K562 (cell line): ENCODE measurements at regions not wholly inside any gene's neighbourhood (a gene's known extent, or its start where the extent isn't known, plus 50 kb on each side); places are given as distances from the start of the nearest gene placed in this dataset.

Experiments
- ATAC-seq: fragments of 200-7000 bp; cut with Tn5 transposase; 3 replicates; pipeline ENCODE4 v1.9.1; 2020; ENCODE audit warnings: moderate library complexity
- BruUV-seq: library from RNA; stranded (reverse); fragments of 400-500 nt; replicated peaks from 2 replicates; lab custom pipeline; 2021; lab: Mats Ljungman, UMichigan
- CTCF ChIA-PET: fragments of 300-600 bp; formaldehyde crosslinking; extraction: SDS; loops from one replicate; lab custom pipeline; 2021; ENCODE audit warnings: low intra/inter-chr PET ratio; lab: Yijun Ruan, JAX
- POLR2A ChIA-PET: fragments of 300-600, 350-650 bp; sonication (Branson Sonifier 250); formaldehyde crosslinking; extraction: SDS; loops from one replicate; lab custom pipeline; 2021; ENCODE audit warnings: antibody characterized with exemption, inconsistent platforms; lab: Yijun Ruan, JAX
- DNase-seq, 4 experiments: peaks; one replicate each; pipeline versions ENCODE4 v3.0.0 to v3.0.0-alpha.2; 2011 to 2018; ENCODE audit warnings: low spot score in 3 of 4, mixed read lengths in 3 of 4; ENCODE audit errors: extremely low read depth in 1 of 4
- FAIRE-seq: peaks from 2 replicates; lab custom pipeline; 2011; peaks lifted over from hg19 to GRCh38; lab: Jason Lieb, UNC
- H2AFZ ChIP-seq: 2 replicates; pipeline ENCODE4 v1.6.0; 2011; ENCODE audit warnings: low read depth, low read length, control low read depth, inconsistent platforms
- H3K27ac ChIP-seq: fragments of 200-600 bp; 3 replicates; pipeline ENCODE4 v1.8.0; 2011; ENCODE audit warnings: low read depth, mild to moderate bottlenecking, control low read depth, inconsistent platforms, low read length, moderate library complexity, mixed read lengths; ENCODE audit errors: extremely low read depth
- H3K27me3 ChIP-seq, 2 experiments: fragments of 300-600 bp in 1 of 2; 2 replicates in 1 of 2; 3 replicates in 1 of 2; pipeline versions ENCODE4 v1.6.0 to v1.8.0; 2011; ENCODE audit warnings: inconsistent platforms in 2 of 2, low read length in 2 of 2, mild to moderate bottlenecking in 1 of 2, mixed read lengths in 1 of 2, moderate library complexity in 1 of 2; ENCODE audit not compliant: control insufficient read depth in 2 of 2, insufficient read depth in 2 of 2
- H3K36me3 ChIP-seq: fragments of 300-600 bp; 3 replicates; pipeline ENCODE4 v1.8.0; 2011; ENCODE audit warnings: mild to moderate bottlenecking, low read length, inconsistent platforms; ENCODE audit not compliant: control insufficient read depth, insufficient read depth
- H3K4me1 ChIP-seq, 2 experiments: fragments of 200-600 bp in 1 of 2; replicated peaks in 1 of 2; 2 replicates in 1 of 2; 3 replicates in 1 of 2; pipeline versions ENCODE4 v1.5.1 to v1.8.0; 2011; ENCODE audit warnings: inconsistent platforms in 2 of 2, low read length in 2 of 2, mild to moderate bottlenecking in 1 of 2, mixed read lengths in 1 of 2, moderate library complexity in 1 of 2; ENCODE audit not compliant: control insufficient read depth in 2 of 2, insufficient read depth in 2 of 2
- H3K4me2 ChIP-seq: 2 replicates; pipeline ENCODE4 v1.6.1; 2011; ENCODE audit warnings: low read length, control low read depth, inconsistent platforms, mixed read lengths; ENCODE audit not compliant: insufficient read depth
- H3K4me3 ChIP-seq: fragments of 200-600 bp; sonication (generic), shearing (Covaris generic); 2 replicates; pipeline ENCODE4 v1.5.1; 2016; ENCODE audit warnings: control low read depth, inconsistent platforms
- H3K79me2 ChIP-seq: fragments of 200-600 bp; 3 replicates; pipeline ENCODE4 v1.8.0; 2011; ENCODE audit warnings: low read length, inconsistent platforms; ENCODE audit not compliant: control insufficient read depth, insufficient read depth
- H3K9ac ChIP-seq, 2 experiments: 2 replicates each; pipeline versions ENCODE4 v1.6.0 to v1.6.1; 2011; ENCODE audit warnings: low read depth in 2 of 2, low read length in 2 of 2, control low read depth in 1 of 2, inconsistent platforms in 1 of 2, mild to moderate bottlenecking in 1 of 2, mixed read lengths in 1 of 2; ENCODE audit not compliant: insufficient read depth in 1 of 2
- H3K9me1 ChIP-seq: one replicate; pipeline ENCODE4 v1.6.0; 2011; ENCODE audit warnings: inconsistent platforms, mild to moderate bottlenecking, low read length, moderate library complexity; ENCODE audit not compliant: control insufficient read depth, insufficient read depth
- H3K9me3 ChIP-seq: replicated peaks from 2 replicates; pipeline ENCODE4 v1.5.1; 2011; ENCODE audit warnings: low read depth, low read length, inconsistent platforms; ENCODE audit not compliant: control insufficient read depth, insufficient read depth
- H4K20me1 ChIP-seq: replicated peaks from 2 replicates; pipeline ENCODE4 v1.6.1; 2011; ENCODE audit warnings: low read length, inconsistent platforms, mixed read lengths; ENCODE audit not compliant: control insufficient read depth, insufficient read depth
- CSDE1 ChIP-seq, 2 experiments: fragments of 450-650 bp; IDR thresholded peaks; 2 replicates each; pipeline ENCODE4 v1.6.1; 2016; ENCODE audit warnings: mild to moderate bottlenecking in 1 of 2
- EWSR1 ChIP-seq: fragments of 450-650 bp; IDR thresholded peaks from 2 replicates; pipeline ENCODE4 v1.6.1; 2018; ENCODE audit warnings: borderline replicate concordance, mild to moderate bottlenecking, low read depth, moderate library complexity; ENCODE audit not compliant: partially characterized antibody
- HBP1 ChIP-seq: fragments of 450-650 bp; formaldehyde crosslinking; IDR thresholded peaks from 2 replicates; pipeline ENCODE4 v1.4.0; 2022; ENCODE audit warnings: missing genetic modification characterization
- IRF2 ChIP-seq: sonication (generic); formaldehyde crosslinking; IDR thresholded peaks from 2 replicates; pipeline ENCODE4 v1.8.1; 2022; ENCODE audit warnings: mild to moderate bottlenecking, missing genetic modification reagents
- JUND ChIP-seq, 2 experiments: IDR thresholded peaks; 2 replicates in 1 of 2; 3 replicates in 1 of 2; pipeline ENCODE4 v1.6.1; 2011; ENCODE audit warnings: borderline replicate concordance in 2 of 2, low read depth in 2 of 2, low read length in 2 of 2, improper control_type of control experiment in 1 of 2, missing biosample characterization in 1 of 2, missing genetic modification characterization in 1 of 2, missing genetic modification reagents in 1 of 2
- KDM1A ChIP-seq, 2 experiments: fragments of 450-650 bp; IDR thresholded peaks; 2 replicates each; pipeline ENCODE4 v1.6.1; 2016; ENCODE audit warnings: mild to moderate bottlenecking in 2 of 2
- MLLT1 ChIP-seq, 2 experiments: fragments of 450-650 bp; IDR thresholded peaks; 2 replicates each; pipeline ENCODE4 v1.6.1; 2016
- ZNF449 ChIP-seq: fragments of 250-450 bp; sonication (Bioruptor Pico); IDR thresholded peaks from 2 replicates; pipeline ENCODE4 v1.8.0; 2022; ENCODE audit warnings: moderate library complexity, mild to moderate bottlenecking, inconsistent platforms
- ZNF589 ChIP-seq: fragments of 200-800 bp; sonication (Bioruptor generic); IDR thresholded peaks from 2 replicates; pipeline ENCODE4 v1.6.1; 2016; ENCODE audit warnings: low read depth, missing genetic modification characterization, missing compliant biosample characterization
- WGBS: fragments of 100-300 bp; shearing (Covaris generic); methylation state at CpG from one replicate; pipeline ENCODE4 v1.1.6; 2016; ENCODE audit warnings: low coverage, mixed read lengths; ENCODE audit not compliant: insufficient coverage; ENCODE audit errors: missing lambda C conversion rate; 5-methylcytosine and 5-hydroxymethylcytosine counted together
- in situ Hi-C: fragments of 300-500 bp; cut with MboI; formaldehyde crosslinking; loops from 4 replicates; pipeline ENCODE4 v1.15.0; 2018; ENCODE audit warnings: inconsistent platforms, mixed read lengths
- intact Hi-C: fragments of 100-400 bp; cut with micrococcal nuclease; formaldehyde crosslinking; loops from 2 replicates; pipeline ENCODE4 v1.14.2; 2022
- TF ChIP-seq, protein P1 (sequence below): sonication (generic); formaldehyde crosslinking; IDR thresholded peaks from 2 replicates; pipeline ENCODE4 v1.8.0; 2022; ENCODE audit warnings: mild to moderate bottlenecking, missing genetic modification reagents
- TF ChIP-seq, protein P2 (sequence below): fragments of 450-650 bp; IDR thresholded peaks from 2 replicates; pipeline ENCODE4 v1.6.1; 2016

- ChIA-PET CTCF (no interaction called here), POLR2A (no interaction called here)
- no TSS peak for BruUV-seq
- intact Hi-C loops (no loop called here), in situ Hi-C loops (no loop called here)
- ATAC-seq, result no peak
- Histone ChIP-seq H4K20me1 (no peaks in the 10 kb centered on the region), H3K36me3 (no peaks in the 10 kb centered on the region), H3K4me1 (no peaks in the 10 kb centered on the region), H3K9ac (no peak overlapping the region), H2AFZ (no peak overlapping the region), H3K9me3 (no peaks in the 10 kb centered on the region), H3K27me3 (no peaks in the 10 kb centered on the region), H3K4me3 (no peak overlapping the region), H3K4me2 (no peak overlapping the region), H3K27ac (no peak overlapping the region), H3K9me1 (no peaks in the 10 kb centered on the region), H3K79me2 (no peaks in the 10 kb centered on the region)
- no peak for FAIRE-seq
- no peak for TF ChIP-seq EWSR1
- TF ChIP-seq CSDE1 (IDR thresholded peaks at IDR 0.05), result no peak
- TF ChIP-seq KDM1A (IDR thresholded peaks at IDR 0.05), result no peak
- no peak for TF ChIP-seq ZNF589 (CRISPR knock-in tag)
- TF ChIP-seq, protein P1, sequence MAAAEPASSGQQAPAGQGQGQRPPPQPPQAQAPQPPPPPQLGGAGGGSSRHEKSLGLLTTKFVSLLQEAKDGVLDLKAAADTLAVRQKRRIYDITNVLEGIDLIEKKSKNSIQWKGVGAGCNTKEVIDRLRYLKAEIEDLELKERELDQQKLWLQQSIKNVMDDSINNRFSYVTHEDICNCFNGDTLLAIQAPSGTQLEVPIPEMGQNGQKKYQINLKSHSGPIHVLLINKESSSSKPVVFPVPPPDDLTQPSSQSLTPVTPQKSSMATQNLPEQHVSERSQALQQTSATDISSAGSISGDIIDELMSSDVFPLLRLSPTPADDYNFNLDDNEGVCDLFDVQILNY (CRISPR knock-in tag), result no peak
- TF ChIP-seq HBP1, result no peak
- TF ChIP-seq JUND (IDR thresholded peaks at IDR 0.05; ENCODE audit: borderline replicate concordance, low read depth, low read length), result no peak
- TF ChIP-seq JUND (tag; IDR thresholded peaks at IDR 0.05; ENCODE audit: borderline replicate concordance, low read depth, low read length), result no peak
- no peak for TF ChIP-seq MLLT1 (IDR thresholded peaks at IDR 0.05)
- no peak for TF ChIP-seq IRF2
- TF ChIP-seq, protein P2, sequence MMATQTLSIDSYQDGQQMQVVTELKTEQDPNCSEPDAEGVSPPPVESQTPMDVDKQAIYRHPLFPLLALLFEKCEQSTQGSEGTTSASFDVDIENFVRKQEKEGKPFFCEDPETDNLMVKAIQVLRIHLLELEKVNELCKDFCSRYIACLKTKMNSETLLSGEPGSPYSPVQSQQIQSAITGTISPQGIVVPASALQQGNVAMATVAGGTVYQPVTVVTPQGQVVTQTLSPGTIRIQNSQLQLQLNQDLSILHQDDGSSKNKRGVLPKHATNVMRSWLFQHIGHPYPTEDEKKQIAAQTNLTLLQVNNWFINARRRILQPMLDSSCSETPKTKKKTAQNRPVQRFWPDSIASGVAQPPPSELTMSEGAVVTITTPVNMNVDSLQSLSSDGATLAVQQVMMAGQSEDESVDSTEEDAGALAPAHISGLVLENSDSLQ, result no peak
- TF ChIP-seq ZNF449 (CRISPR knock-in tag), result no peak
- no peak for DNase-seq
- 0% methylated on average over 1 of the region's 1 CpG for WGBS
These were observed 304.4 kb upstream of the KIF2A start for GRCh38 chr5:62001640-62002039.
